ENCODE measurements at regions not wholly inside any gene's neighbourhood (a gene's known extent, or its start where the extent isn't known, plus 50 kb on each side); places are given as distances from the start of the nearest gene placed in this dataset.
A peak's percentile ranks its signal among the peaks of the same experiment; 100 is the strongest.
"Not testable (repeated sequence)": the region's sequence is repeated elsewhere in the genome, so short reads cannot be mapped to it uniquely, and the experiment has no call there.

DNA sequence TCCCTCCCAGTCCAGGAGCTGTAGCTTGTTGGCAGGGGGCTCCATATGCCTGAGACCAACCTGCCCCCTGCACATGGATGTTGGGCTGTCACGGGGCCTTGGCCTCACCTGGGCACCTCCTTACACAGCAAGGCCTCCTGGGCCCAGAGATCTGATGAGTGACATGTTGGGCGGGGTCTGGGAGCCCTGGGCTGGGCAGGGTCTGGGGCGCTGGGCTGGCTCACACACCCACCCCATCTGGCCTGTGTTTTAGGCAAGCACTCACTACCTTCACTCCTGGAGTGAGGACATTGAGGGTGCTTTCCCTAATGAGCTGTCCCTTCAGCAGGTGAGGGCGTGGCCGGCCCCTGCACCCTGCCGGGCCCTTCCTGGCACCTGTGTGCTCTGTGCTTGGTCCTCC lies 200.8 kb downstream of the LIPI start:
- intact Hi-C loops (cut with DNase I); DNase-seq (ENCODE audit: low spot score): not testable (repeated sequence)

DNA sequence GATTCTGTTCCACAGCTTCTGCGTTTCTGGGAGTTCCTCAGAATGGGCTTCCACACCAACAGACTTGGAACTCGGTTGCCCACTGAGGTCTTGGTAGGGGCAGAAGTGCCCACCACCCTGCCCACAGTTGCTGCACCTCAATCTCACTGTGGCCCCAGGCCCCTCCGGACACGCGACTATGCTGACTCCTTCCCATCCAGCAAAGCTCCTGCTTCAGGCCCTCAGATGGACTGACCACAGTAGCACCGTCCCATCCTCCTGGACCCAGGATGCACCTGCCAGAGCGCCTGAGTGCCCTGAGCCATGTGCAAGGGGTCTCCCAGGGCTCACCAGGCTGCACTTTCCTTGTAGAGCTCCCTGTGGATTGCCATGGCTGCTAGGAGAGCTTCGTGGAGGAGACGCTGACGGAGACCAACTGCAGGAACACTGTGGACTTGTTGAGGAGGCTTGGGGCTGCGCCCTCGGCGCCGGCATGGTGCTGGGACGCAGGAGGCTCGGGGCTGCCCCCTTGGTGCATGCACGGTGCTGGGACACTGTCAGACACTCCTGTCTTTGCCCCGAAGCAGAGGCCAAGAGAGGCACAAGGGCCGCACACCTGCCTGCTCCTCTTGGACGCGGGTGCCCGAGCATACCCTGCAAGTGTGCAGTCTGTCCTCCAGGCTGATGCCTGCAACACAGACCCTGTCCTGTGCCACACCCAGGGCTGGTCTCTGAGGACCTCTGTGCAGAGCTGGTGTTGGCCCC lies 201.3 kb downstream of the LIPI start:
- DNase-seq (ENCODE audit: low spot score); intact Hi-C loops (cut with DNase I): not testable (repeated sequence)

DNA sequence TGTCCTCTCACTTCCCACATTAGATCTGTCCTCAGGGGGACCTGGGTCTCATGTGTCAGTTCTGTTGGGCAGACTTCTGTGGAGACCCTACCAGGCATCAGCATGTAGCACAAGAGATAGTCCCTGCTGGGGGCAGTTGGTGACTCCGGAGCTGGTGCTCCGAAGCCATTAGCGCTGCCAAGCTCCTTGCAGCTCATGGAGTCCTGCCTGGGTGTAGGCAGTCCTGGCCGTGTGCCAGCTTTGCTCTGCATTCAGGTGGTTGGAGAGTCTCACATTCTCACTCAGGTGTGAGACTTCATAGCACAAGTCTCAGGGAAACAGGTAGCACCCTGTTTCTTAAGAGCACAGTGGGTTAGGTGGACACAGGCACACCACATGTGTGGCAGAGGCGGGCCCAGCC lies 202.3 kb downstream of the LIPI start:
- intact Hi-C loops (cut with DNase I) = not testable (repeated sequence)

DNA sequence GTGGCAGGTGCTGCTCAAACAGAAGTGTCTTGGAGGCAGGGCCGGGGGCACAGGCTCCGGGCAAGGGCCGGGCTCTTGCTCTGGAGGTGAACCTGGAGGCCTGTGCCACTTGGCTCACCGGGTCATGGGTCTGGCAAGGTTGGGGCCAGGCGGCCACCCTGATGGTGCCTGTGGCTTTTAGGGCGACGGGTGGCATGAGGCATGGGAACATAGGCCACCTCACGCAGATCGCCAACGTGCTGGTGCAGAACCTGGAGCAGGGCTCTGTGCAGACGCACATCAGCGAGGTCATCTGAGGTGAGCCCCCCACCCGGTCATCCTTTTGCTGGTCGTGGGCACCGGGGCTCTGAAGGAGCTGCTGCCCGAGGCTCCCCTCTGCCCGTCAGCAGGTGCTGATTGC lies 202.7 kb downstream of the LIPI start:
- DNase-seq (ENCODE audit: low spot score); intact Hi-C loops (cut with DNase I): not testable (repeated sequence)

More for the DNA sequence above, 202.3 kb downstream of the LIPI start:
- not testable (repeated sequence) for DNase-seq (ENCODE audit: low spot score)

DNA sequence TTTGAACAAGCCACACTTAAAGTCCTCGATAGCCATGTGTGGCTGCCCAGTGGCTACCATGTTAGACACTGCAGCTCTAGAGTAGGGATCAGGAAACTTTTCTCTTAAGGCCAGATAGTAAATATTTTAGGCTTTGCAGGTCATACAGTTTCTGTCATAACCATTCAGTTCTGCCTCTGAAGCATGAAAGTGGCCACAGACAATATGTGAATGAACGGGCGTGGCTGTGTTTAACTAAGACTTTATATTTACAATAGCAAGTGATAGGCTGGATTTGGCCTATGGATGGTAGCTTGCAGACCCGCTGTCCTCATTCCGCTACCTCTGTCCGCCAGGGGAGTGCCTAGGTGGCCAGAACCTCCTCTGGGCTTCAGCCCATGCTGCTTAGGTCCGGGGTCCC lies 204.6 kb downstream of the LIPI start:
- DNase-seq (ENCODE audit: low spot score); intact Hi-C loops (cut with DNase I): not testable (repeated sequence)

DNA sequence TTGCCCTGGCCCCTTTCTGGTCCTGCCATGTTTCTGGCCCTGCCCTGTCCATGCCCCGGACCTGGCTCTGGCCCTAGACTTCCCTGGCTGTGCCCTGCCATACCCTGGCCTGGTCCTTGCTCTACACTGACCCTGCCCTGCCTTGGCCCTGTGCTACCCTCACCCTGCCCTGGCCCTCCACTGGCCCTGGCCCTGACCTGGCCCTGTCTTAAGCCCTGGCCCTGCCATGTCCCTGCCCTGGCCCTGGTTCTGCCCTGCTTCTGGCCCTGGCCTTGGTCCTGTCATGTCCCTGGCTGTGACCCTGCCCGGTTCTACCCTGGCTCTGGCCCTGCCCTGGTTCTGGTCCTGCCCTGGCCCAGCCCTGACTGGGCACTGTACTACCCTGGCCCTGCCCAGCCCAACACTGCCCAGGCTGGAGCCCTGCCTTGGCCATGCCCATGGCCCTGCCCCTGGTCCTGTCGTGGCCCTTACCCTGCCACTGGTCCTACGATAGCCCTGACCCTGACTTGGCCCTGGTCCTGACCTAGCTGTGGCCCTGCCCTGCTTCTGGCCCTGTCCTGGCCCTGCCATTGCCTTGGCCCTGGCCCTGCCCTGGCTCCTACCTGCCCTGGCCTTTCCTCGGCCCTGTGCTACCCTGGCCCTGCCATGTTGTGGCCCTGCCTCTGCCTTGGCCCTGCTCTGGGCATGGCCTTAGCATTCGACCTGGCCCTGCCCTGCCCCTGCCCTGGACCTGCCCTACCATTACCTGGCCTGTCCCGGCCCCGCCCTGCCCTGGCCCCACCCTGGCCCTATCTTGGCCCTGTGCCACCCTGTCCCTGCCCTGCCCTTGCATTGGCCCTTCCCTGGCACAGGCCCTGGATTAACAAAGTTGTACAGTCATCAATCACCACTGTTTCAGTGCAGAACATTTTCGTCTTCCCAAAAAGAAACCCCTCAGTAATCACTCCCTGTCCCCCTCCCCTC lies 223.5 kb downstream of the LIPI start:
- intact Hi-C loops (cut with DNase I); DNase-seq (ENCODE audit: low spot score): not testable (repeated sequence)

DNA sequence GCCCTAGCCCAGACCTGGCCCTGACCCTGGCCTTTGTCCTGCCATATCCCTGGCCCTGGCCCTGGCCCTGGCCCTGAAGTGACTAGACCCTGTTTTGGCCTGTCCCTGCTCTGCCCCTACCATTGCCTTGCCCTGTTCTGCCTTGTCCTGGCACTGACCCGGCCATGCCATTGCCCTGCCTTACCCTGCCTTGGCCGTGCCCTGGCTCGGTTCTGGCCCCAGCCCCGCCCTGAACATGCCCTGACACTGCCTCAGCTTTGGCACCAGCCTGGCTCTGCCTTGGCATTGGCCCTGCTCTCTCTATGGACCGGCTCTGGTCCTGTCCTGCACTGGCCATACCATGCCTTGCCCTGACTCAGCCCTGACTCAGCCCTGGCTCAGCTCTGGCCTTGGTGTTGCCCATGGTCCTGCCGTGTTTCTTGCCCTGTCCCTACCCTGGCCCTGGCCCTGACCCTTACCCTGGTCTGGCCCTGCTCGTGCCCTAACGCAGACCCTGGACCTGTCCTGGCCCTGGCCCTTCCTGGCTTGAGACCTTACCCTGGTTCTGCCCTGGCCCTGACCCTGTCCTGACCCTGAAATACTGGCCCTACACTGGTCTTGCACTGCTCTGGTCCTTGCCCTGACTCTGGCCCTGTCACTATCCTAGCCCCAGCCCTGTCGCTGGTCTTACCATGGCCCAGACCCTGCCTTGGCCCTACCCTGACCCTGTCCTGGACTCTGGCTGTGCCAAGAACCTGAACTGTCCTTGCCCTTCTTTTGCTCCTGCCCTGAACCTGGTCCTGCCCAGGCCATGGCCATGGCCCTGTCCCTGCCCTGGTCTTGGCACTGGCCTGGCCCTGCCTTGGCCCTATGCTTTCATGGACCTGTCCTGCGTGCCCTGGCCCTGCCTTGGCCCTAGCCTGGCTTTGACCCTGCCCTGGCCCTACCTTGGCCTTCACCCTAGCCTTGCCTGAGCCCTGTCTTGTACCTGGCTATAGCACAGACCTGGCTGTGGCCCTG lies 224.6 kb downstream of the LIPI start:
- intact Hi-C loops (cut with DNase I); DNase-seq (ENCODE audit: low spot score): not testable (repeated sequence)

DNA sequence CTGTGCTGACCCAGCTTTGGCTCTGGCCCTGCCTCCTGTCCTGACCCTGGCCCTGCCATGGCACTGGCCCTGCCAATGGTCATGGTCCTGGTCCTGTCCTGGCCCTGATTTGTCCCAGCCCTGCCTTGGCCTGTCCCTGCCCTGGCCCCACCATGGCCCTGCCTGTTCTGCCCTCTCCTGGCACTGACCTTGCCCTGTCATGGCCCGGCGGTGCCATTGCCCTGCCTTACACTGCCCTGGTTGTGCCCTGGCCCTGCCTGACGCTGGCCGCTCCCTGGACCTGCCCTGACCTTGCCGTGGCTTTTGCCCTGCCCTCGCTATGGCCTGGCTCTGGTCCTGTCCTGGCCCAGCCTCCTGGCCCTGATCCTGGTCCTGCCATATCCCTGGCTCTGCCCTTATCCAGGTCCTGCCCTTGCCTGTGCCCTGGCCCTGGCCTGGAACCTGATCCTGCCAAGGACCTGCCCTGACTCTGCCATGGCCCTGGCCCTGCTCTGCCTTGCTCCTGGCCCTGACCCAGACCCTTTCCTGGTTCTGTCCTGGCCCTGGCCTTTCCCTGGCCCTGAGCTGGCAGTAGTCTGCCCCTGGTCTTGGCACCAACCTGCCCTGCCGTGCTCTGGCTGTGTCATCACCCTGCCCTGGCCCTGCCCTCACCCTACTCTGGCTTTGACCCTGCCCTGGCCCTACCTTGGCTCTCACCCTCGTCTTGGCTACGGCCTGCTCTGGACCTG lies 225.5 kb downstream of the LIPI start:
- intact Hi-C loops (cut with DNase I); DNase-seq (ENCODE audit: low spot score): not testable (repeated sequence)

DNA sequence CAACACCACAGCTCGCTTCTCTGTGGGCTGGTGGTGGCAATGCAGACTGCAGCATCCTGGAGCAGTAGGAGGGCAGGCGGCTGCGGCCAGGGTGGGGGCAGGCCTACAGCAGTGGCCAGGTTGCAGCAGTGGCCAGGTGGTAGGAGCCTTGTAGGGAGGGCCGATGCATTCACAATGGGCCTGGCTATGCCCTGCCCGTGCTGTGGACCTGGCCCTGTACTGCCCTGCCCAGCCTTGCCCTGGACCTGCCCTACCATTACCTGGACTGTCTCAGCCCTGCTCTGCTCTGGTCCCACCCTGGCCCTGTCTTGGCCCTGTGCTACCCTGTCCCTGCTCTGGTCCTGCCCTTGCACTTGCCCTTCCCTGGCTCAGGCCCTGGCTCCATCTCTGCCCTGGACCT lies 226.0 kb downstream of the LIPI start:
- intact Hi-C loops (cut with DNase I); DNase-seq (ENCODE audit: low spot score): not testable (repeated sequence)

DNA sequence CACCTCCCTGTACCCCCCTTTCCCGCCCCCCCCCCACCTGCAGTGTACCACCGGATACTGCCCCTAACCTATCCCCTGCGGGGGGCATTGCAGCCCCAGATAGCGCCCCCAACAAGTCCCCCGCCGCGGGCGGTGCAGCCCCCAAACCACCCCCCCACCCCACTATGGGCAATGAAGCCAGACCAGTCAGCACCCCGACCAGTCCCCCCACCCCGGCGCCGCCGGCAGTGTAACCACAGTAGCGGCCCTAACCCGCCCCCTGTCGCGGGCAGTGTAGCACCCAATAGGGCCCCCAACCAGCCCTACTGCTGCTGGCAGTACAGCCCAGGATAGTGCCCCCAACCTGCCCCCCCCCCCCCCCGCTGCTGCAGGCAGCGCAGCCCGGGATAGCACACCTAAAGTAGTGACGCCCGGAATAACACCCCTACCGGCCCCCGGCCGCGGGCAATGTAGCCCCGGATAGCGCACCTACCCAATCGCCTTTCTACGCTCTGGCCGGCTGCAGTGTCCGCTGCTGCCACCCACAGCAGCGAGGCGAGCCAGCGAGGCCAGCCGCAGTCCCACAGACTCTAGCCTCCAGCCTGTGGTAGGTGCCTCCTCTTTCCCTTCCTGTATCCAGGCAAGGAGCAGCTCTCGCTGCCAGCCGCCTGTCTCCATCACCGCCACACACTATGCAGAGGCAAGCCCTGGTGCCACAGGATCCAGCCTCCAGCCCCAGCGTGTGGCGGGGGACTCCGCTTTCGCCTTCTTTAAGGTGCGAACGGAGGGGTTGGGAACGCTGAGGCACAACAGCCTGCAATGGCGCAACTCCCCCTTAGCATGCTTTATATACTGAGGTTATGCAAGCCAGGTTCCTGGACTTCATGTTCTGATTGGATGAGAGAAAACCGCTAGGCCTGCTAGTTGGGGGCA lies 229.3 kb downstream of the LIPI start:
- peak; percentile 70 for DNase-seq (ENCODE audit: low spot score)

DNA sequence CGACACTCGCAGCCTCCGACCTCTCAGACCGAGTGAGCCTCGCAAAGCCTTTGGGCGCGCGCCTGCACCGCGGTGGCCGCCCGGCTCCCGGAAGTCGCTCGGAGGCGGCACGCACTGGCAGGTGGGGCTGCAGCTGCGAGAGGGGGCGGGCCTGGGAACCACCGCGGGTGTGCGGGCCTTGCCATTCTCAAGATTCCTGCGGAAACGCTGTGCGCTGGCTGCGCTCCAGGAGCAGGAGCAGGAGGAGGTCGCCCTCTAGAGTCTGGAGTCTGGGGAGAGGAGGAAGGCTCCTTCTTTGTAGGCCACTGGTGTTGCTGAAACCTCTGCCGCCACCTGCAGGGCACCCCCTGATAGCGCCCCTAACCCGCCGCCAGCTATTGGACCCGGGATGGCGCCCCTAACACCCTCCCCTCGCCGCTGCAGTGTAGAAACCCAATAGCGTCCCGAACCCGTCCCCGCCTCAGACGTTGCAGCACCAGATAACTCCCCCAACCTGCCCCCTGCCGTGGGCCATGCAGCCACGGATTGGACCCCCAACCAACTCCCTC lies 230.6 kb downstream of the LIPI start:
- intact Hi-C loops (cut with DNase I) = not testable (repeated sequence)
- peak; percentile 87 for DNase-seq (ENCODE audit: low spot score)

More for the DNA sequence above, 229.3 kb downstream of the LIPI start:
- intact Hi-C loops (cut with DNase I) = not testable (repeated sequence)

DNA sequence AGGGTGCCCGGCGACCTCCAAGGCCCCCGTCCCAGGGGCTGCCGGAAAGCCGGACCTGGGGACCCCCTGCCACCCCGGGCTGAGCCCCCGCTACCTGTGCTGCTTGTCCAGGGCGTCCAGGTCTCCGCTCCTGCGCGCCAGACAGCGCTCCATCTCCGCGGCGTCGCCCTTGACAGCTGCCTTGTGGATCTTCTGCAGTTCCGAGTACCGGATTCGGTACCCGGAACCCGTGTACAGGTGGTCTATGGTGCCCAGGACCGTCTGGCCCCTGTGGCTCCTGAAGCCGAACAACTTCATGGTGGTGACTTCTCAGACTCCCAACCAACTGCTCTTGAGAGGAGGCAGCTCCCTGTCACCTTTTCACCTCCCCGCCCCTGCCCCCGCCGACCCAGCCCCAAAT lies 231.1 kb downstream of the LIPI start:
- intact Hi-C loops (cut with DNase I); DNase-seq (ENCODE audit: low spot score): not testable (repeated sequence)

DNA sequence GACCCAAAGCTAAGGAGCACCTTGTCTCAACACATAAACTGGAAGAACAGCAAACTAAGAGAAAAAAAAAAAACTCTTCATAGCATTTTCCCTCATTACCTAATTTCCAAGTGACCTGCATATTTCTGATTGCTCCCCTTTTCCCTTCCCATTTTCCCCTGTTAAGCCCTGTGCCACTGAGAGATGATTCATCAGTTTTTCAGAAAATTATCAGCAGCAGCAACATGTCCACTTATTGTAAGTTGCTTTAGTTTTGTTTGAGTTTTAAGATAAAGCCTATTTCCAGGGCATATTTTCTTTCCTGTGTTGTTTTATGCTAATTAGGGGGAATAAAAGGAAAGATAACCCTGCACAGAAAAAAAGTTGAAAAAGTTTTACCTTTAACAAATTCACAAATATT lies 236.2 kb downstream of the LIPI start:
- DNase-seq (ENCODE audit: low spot score); intact Hi-C loops (cut with DNase I): not testable (repeated sequence)

DNA sequence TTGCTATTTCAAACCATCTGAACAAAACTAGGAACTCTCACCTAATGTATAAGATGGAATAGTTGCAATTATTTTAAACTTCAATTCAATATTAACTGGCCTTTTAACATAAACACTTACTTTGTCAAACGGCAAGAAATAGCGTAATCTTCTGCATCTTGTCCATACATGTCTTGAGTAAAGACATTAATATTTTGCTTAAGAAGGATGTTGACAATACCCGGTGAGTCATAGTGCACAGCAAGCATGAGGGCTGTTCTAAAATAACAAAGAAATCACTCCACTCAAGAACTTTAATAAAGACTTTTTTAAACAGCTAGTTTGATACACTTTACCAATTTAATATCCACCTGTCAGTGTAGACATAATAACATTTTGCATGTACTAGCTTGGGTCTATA lies 240.9 kb downstream of the LIPI start:
- intact Hi-C loops (cut with DNase I); DNase-seq (ENCODE audit: low spot score): not testable (repeated sequence)

DNA sequence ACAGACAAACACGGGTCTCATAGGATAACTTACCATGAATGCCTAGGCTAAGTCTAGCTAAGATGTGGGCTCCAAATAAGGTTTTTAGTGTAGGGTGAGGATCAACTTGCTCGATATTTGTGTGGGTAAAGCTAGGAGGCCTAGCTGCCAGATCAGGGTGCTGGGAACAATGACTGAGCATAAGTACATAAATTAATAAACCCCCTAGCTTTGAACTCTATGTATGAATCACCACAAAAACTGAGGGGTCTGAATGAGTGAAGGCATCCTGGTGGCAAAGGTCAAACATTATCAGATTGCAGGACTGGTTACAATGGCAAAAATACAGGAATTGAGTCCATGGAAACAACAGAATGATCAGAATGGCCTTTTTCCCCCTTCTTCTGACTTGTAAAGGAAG lies 241.8 kb downstream of the LIPI start:
- intact Hi-C loops (cut with DNase I); DNase-seq (ENCODE audit: low spot score): not testable (repeated sequence)

DNA sequence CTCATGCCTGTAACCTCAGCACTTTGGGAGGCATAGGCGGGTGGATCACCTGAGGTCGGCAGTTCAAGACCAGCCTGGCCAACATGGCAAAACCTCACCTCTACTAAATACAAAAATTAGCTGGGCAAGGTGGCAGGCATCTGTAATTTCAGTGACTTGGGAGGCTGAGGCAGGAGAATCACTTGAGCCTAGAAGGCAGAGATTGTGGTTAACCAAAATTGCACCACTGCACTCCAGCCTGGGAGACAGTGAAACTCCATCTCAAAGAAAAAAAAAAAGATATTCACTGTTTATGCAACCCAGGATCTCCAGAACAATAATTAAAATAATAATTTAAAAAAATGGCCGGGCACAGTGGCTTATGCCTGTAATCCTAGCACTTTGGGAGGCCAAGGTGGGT lies 247.5 kb downstream of the LIPI start:
- DNase-seq (ENCODE audit: low spot score) = not testable (repeated sequence)

DNA sequence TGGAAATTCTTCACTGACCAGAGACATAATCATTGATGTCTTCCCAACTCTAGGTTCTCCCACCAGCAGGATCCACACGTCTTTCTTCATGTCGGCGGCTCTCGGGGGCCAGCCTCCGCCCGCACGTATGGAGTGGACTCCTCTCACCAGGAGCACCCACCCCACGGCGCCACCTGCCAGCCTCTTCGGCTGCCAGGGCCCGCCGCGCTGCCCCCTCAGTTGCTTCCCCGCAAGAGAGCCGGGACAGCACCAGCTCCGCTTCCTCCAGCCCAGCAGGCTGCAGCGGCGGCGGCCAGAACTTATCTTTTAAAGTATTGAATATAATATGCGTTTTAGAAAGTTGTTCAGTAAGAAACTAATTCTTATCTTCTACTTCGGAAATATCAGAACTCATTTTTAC lies 273.5 kb downstream of the LIPI start:
- DNase-seq (ENCODE audit: low spot score) = peak; percentile 77
- intact Hi-C loops (cut with DNase I) = no loop called here

More for the DNA sequence above, 247.5 kb downstream of the LIPI start:
- intact Hi-C loops (cut with DNase I) = not testable (repeated sequence)

All from posterior vena cava (tissue), 2 donors.